ENCODE measurements at regions not wholly inside any gene's neighbourhood (a gene's known extent, or its start where the extent isn't known, plus 50 kb on each side); places are given as distances from the start of the nearest gene placed in this dataset.
A peak's percentile ranks its signal among the peaks of the same experiment; 100 is the strongest.

DNA sequence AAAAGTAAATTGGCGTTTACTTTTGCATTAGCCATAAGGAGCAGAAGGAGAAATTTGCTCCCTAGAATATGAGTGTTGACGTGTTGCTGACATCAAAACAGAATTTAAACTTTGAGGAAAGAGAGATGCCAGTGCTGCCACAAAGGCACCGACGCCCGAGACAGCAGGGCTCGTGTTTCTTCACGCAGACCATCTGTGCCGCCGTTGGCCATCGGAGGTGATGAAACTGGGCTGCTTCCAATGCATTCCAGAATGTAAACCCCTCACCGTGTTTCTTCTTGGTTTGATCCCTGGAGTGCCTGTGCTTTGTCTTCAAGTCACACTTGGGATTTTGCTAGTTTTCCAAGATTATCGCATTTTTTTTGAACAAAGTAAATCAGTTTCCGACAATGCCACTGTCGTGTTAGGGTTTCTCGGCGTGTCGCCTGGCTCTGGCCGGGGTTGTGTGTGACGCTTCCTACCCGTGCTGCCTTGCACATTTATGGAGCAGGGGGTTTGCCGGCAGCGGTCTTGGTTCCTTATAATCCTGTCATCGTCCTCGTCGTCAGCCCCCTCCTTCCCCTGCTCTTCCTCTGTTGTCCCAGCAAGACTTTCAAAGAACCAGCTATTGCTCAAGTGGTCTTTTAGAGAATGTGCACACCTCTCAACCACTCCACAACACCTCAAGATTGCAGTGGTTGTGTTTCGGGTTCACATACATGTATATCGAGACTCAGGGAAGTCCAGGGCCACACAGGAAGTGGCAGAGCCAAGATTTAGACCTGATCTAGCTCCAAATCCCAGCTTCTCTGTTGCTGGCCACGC is 103.9 kb downstream of the METRNL start:
- TF ChIP-seq, protein P1, sequence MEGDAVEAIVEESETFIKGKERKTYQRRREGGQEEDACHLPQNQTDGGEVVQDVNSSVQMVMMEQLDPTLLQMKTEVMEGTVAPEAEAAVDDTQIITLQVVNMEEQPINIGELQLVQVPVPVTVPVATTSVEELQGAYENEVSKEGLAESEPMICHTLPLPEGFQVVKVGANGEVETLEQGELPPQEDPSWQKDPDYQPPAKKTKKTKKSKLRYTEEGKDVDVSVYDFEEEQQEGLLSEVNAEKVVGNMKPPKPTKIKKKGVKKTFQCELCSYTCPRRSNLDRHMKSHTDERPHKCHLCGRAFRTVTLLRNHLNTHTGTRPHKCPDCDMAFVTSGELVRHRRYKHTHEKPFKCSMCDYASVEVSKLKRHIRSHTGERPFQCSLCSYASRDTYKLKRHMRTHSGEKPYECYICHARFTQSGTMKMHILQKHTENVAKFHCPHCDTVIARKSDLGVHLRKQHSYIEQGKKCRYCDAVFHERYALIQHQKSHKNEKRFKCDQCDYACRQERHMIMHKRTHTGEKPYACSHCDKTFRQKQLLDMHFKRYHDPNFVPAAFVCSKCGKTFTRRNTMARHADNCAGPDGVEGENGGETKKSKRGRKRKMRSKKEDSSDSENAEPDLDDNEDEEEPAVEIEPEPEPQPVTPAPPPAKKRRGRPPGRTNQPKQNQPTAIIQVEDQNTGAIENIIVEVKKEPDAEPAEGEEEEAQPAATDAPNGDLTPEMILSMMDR (IDR thresholded peaks at IDR 0.05; ENCODE audit: insufficient read depth in 1 of 2, low read depth in 1 of 2, low read length in 1 of 2, severe bottlenecking in 1 of 2, unreplicated experiment in 1 of 2): no peak
- POLR2A ChIA-PET: no interaction called here

DNA sequence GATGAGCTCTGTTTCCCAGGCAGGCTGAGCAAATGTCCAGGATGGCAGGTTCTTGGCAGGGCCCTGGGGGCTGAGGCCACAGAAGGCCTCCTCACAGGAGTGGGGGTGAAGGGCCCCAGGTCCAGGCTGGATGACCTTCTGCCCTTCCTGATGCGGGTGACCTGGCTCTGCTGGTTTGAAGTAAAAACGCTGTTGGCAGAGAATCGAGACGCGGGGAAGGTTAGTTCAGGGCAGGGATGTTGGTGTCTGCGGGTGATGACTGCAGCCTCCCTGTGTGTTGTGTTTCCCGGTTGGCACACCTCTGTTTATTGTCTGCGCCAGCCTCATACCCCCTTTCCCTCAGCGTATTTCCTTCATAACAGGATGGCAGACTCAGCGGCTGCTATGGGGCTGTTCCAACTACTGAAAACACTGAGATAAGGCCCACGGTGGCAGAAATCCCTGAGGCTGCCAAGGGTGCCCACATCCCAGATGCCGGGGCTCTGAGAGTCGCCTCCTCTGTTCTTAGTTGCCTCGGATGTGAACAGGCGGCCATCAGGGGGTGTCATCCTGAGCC is 104.6 kb downstream of the METRNL start:
- Histone ChIP-seq H3K4me3 (ENCODE audit: low read depth, low read length) (no peak overlapping the region), H3K4me1 (no peaks in the 10 kb centered on the region; the same call in 1 of the 2 replicates), H3K27me3 (replicated peaks; ENCODE audit: control insufficient read depth, insufficient read depth, low read length) (no peaks in the 10 kb centered on the region), H3K9me3 (peaks cover 5% of the 10 kb centered on the region; the same call in 1 of the 2 replicates), H3K36me3 (ENCODE audit: control insufficient read depth, insufficient read depth, low read length) (no peaks in the 10 kb centered on the region)
- Mint-ChIP-seq H3K4me3 (ENCODE audit: unreplicated experiment) (no peak overlapping the region), H3K4me1 (ENCODE audit: low read depth, unreplicated experiment) (peaks cover 4% of the 10 kb centered on the region), H3K9me3 (ENCODE audit: unreplicated experiment) (peaks cover 6% of the 10 kb centered on the region), H3K27me3 (ENCODE audit: insufficient read depth, unreplicated experiment) (no peaks in the 10 kb centered on the region), H3K36me3 (ENCODE audit: insufficient read depth, unreplicated experiment) (no peaks in the 10 kb centered on the region), H3K27ac (ENCODE audit: unreplicated experiment) (no peak overlapping the region)
- TF ChIP-seq, protein P1 (IDR thresholded peaks at IDR 0.05; ENCODE audit: insufficient read depth in 1 of 2, low read depth in 1 of 2, low read length in 1 of 2, severe bottlenecking in 1 of 2, unreplicated experiment in 1 of 2): no peak
- ChIA-PET CTCF (no interaction called here), POLR2A (no interaction called here)
- BruUV-seq (replicated peaks): no TSS peak
- DNase-seq: peak in 1 of 2 experiments; percentile 22
- intact Hi-C loops (cut with micrococcal nuclease; ENCODE audit: unreplicated experiment): no loop called here

More for the DNA sequence above, 103.9 kb downstream of the METRNL start:
- Mint-ChIP-seq H3K27ac (ENCODE audit: unreplicated experiment) (no peak overlapping the region), H3K4me3 (ENCODE audit: unreplicated experiment) (no peak overlapping the region), H3K27me3 (ENCODE audit: insufficient read depth, unreplicated experiment) (no peaks in the 10 kb centered on the region), H3K36me3 (ENCODE audit: insufficient read depth, unreplicated experiment) (no peaks in the 10 kb centered on the region), H3K9me3 (ENCODE audit: unreplicated experiment) (no peaks in the 10 kb centered on the region), H3K4me1 (ENCODE audit: low read depth, unreplicated experiment) (no peaks in the 10 kb centered on the region)
- no peaks in the 10 kb centered on the region for H3K36me3 ChIP-seq (ENCODE audit: control insufficient read depth, insufficient read depth, low read length)
- intact Hi-C loops (cut with micrococcal nuclease; ENCODE audit: unreplicated experiment): no loop called here
- no peak for DNase-seq
- no peaks in the 10 kb centered on the region for H3K4me1 ChIP-seq
- H3K9me3 ChIP-seq: peaks cover 4% of the 10 kb centered on the region; the same call in 1 of the 2 replicates
- BruUV-seq (replicated peaks): no TSS peak
- H3K27me3 ChIP-seq (replicated peaks; ENCODE audit: control insufficient read depth, insufficient read depth, low read length): no peaks in the 10 kb centered on the region
- CTCF ChIA-PET: no interaction called here
- H3K4me3 ChIP-seq (ENCODE audit: low read depth, low read length): no peak overlapping the region

DNA sequence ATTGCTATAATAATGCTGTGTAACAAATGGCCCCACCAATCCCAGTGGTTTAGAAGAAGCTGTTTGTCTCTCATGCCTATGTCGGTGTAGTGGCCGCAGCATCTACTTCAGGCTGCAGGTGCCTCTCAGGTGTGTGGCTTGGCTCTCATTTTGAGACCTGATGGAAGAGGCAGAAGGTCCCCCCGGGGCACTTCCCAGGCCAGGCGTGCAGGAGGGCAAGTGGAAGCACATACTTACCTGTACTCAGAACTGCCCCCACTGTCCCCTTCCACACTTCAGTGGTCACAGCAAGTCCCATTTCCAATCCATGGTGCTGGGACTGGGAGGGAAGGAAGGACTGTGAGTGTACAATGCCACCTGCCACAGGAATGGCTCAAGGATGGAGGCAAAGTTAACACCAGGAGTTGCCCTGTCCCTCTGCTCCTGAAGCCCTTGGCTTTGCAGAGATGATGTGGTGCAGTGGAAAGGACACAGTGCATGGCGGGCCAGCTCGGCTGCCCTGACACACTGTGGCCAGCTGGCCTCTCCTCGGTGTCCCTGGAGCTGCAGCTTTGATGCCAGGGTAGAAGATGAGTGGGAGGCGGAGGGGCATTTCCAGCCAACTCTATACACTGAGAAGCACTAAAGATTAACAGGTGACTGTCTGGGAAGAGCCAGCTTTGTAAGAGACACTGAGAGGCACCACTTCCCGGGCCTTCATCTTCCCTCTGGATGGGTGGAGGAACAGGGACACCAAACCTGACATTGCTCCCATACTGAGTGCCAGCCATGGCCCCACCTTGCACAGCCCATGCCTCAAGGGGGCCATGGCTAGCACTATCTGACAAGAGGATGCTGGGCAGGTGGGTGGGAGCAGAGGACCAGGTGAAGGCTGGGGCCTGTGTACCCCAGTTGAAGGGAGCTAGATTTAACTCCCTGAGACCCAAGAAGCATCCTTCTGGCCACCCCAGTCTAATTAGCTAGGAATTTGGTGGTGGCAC is 105.9 kb downstream of the METRNL start:
- peaks cover 9% of the 10 kb centered on the region for H3K9me3 Mint-ChIP-seq (ENCODE audit: unreplicated experiment)
- H3K4me3 Mint-ChIP-seq (ENCODE audit: unreplicated experiment): no peak overlapping the region
- no peaks in the 10 kb centered on the region for H3K27me3 Mint-ChIP-seq (ENCODE audit: insufficient read depth, unreplicated experiment)
- H3K4me3 ChIP-seq (ENCODE audit: low read depth, low read length): no peak overlapping the region
- TF ChIP-seq, protein P1 (IDR thresholded peaks at IDR 0.05; ENCODE audit: insufficient read depth in 1 of 2, low read depth in 1 of 2, low read length in 1 of 2, severe bottlenecking in 1 of 2, unreplicated experiment in 1 of 2): no peak
- no peaks in the 10 kb centered on the region for H3K27me3 ChIP-seq (replicated peaks; ENCODE audit: control insufficient read depth, insufficient read depth, low read length)
- no peak for DNase-seq
- peaks cover 5% of the 10 kb centered on the region; the same call in 1 of the 2 replicates for H3K9me3 ChIP-seq
- intact Hi-C loops (cut with micrococcal nuclease; ENCODE audit: unreplicated experiment): no loop called here
- BruUV-seq (replicated peaks): no TSS peak
- H3K36me3 ChIP-seq (ENCODE audit: control insufficient read depth, insufficient read depth, low read length): no peaks in the 10 kb centered on the region
- ChIA-PET CTCF (interaction anchor here (0.5 to 0.6 kb wide), 3 partner anchors 52 to 252 kb away, joined by 4 read pairs; no protein-coding TSS in a partner anchor), POLR2A (no interaction called here)
- H3K36me3 Mint-ChIP-seq (ENCODE audit: insufficient read depth, unreplicated experiment): no peaks in the 10 kb centered on the region
- H3K4me1 Mint-ChIP-seq (ENCODE audit: low read depth, unreplicated experiment): peaks cover 15% of the 10 kb centered on the region
- H3K27ac Mint-ChIP-seq (ENCODE audit: unreplicated experiment): no peak overlapping the region
- H3K4me1 ChIP-seq: peaks cover 7% of the 10 kb centered on the region; the same call in 1 of the 2 replicates

Measured in Caco-2 (cell line).